HG02870 (cell line): ENCODE measurements at regions not wholly inside any gene's neighbourhood (a gene's known extent, or its start where the extent isn't known, plus 50 kb on each side); places are given as distances from the start of the nearest gene placed in this dataset.
"Not testable (repeated sequence)": the region's sequence is repeated elsewhere in the genome, so short reads cannot be mapped to it uniquely, and the experiment has no call there.

Experiments
- ATAC-seq: cut with Tn5 transposase; IDR thresholded peaks from one replicate; pipeline ENCODE4 v1.9.1; 2021; ENCODE audit warnings: mild to moderate bottlenecking, moderate library complexity; ENCODE audit not compliant: unreplicated experiment

DNA sequence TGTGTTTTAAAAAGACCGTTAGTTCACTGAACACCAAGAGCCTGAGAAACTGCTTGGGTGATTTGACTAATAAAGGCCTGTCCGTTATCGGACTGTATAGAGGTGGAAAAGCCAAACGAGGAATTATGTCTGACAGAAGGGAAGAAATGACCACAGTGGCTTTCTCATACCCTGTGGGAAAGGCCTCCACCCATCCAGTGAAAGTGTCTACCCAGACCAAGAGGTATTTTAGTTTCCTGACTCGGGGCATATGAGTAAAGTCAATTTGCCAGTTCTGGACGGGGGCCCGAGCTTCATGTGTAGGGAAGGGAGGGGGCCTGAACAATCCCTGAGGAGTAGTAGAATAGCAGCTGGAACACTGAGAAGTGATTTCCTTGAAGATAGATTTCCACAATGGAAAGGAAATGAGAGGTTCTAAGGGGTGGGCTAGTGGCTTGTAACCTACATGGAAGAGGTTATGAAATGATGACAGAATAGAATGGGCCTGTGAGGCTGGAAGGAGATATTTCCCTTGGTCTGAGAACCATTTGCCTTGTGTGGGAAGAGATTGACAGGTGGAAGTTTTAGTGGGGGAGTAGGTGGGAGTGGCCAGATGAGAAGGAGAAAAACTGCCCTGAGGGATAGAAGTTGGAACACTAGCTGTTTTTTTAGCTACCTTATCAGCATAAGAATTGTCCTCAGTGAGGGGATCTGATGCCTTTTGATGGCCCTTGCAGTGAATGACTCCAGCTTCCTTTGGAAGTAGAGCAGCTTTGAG is 106.4 kb upstream of the PPM1J start:
- not testable (repeated sequence) for ATAC-seq

DNA sequence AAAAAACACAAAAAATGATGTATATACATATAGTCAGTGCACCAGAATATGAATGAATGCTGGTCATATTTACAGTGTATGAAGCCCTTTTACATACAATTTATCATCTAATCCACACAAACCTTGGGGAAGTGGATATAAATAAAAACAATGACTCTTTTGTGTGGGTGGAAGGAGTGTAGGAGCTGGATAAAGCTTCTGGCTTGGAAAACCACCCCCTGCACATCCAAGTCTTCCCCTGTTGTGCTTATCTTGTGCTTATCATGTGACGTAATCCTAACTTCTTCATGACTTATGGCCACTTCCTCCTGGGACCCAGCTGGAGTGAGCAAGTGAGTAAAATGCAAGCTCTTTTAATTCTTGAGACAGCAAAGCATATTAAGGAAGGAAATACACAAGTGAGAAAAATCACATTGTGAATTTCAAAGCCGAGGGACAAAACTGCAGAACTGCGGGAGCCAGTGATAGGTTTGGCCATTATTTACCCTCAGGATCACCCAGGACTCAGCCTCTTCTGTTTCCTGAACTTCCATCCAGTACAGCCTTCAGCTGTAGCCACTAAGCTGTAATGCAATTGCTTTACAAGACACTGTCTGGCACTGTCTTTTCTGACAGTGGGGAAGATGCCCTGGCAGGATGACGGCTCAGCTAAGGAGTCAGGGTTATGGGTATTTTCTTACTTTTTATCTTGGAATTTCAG is 104.0 kb upstream of the PPM1J start:
- ATAC-seq: no peak

- no peak for ATAC-seq
Observed at GRCh38 chr1:112817555-112818373, 102.6 kb upstream of the PPM1J start.

GRCh38 chr1:112815376-112815775 is 100.2 kb upstream of the PPM1J start:
- no peak for ATAC-seq

GRCh38 chr1:112814645-112815044 is 99.5 kb upstream of the PPM1J start:
- ATAC-seq: not testable (repeated sequence)

GRCh38 chr1:112808861-112809684 is 93.9 kb upstream of the PPM1J start:
- ATAC-seq: peak; percentile 45

- no peak for ATAC-seq
Observed at GRCh38 chr1:112807999-112808398, 92.9 kb upstream of the PPM1J start.

DNA sequence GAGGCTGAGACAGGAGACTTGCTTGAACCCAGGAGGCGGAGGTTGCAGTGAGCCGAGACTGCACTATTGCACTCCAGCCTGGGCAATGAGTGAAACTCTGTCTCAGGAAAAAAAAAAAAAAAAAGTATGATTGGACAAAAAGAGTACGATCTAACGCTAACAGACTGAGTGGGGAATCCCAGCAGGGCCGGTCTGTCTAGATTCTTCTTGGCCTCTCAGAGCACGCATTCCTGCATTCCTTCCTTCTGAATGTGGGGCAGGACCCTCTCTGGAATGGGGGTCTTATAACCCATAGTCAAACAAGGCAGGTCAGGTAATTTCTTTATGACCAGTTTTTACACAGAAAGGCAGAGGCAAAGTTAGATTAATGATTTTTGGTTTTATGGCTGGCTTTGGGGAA is 92.0 kb upstream of the PPM1J start:
- ATAC-seq: no peak

DNA sequence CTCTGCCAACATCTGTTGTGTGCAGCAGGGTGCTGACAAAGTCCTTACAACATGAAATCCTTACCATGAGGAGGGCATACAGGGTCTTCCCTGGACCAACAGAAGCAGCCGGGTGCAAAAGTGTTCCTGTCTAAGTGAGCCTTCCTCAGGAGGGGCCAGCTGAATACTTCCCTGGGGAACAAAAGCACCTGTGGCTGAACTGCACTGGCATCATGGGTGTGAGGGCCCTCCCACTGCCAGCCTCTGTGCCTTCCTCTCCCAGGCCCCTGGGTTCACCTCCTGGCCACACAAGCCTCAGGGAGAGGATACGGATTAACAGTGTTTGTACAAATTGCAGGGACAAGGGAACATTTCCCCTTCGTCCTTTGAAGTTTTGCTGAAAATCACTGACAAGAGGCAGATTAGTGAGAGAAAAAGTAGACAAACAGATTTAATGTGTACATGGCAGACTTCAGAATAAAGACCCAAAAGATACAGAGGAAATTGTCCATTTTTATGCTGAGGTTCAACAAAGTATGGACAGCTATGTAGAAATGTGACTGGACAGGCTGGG is 91.0 kb upstream of the PPM1J start:
- no peak for ATAC-seq

DNA sequence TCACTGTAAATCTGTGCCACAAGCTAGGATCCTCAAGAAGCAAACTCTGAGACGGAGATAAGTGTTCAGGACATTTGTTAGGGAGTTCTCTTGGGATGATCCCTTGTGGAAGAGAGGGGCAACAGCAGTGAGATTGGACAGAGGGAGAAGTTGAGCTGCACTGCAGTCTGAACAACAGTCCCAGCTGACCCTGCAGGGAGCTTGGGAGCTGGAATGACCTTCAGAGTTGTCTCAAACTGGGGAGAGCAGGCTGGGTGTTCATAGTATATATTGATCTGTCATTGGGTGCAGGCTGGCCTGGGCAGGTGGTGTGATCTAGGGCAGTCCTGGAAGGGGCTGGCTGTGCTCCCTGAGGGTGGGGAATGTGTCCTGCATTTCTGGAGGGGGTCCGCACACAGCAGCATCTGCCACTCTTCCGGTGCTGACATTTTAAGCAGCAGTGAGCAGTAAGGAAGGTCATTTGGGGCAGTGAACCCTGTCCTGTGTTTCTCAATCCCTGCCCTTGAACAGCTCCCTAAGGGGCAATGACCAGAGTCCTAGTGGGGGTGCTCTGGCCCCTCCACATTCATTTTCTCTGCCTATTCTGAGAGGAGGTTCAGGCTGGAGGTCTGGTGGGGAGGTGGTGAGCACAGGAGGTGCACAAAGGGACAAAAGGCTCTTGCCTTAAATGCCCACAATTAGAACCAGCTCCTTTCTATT is 90.2 kb upstream of the PPM1J start:
- ATAC-seq: no peak

DNA sequence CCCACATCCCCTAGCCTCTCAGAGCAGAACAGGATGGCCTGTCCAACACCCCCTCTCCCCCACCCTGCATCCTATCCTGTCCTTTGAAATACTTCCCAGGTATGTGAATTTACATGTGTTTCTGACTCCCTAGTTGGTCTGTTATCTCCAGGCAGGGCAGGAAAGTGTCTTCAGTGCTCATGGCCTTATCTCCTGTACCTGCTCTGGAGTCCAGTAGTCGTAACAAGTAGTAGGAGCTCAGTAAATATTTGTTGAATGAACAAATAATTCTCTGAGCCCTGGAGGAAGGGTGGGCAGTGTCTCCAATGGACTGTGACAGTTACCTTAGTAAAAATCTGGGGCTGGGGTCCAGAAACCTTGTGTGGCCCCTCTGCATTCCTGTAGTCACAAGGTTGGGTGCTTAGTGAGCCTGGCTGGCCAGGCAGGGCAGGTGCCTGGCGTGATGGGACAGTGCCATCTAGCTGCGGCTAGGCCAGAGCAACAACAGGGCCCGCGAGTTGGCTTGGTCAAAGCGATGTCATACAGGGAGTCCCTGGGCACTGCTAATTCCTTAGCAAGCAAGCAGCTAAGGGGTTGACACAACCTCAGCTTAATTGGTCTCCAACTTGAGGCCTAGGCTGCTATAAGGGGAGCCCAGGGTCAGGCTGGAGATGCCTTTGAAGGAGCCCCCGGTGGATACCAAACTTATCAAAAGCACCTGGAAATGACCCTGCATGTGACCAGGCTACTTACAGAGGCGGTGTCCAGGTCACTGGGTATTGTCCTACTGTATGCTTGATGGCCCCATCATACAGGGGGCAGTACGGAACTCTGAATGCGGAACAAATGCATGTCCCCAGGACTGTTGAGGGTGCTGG is 89.0 kb upstream of the PPM1J start:
- peak; percentile 71 for ATAC-seq

DNA sequence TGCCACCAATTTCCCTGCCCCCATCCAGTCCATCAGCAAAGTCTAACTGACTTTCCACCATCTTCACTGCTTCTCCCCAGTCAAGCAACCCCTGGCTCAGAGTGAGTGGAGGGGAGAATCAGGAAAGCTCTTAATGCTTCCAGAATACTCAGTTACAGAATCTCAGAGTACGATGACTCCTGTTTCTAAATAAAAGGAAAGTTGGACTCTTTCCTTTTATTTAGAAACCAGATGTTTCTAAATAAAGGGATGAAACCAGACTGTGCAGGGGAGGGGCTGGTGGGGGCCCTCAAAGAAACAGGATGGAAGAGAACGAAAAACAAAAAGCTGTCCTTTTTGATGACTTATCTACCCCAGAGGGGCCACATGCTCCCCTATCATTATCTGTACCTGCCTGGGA is 85.2 kb upstream of the PPM1J start:
- ATAC-seq: no peak

DNA sequence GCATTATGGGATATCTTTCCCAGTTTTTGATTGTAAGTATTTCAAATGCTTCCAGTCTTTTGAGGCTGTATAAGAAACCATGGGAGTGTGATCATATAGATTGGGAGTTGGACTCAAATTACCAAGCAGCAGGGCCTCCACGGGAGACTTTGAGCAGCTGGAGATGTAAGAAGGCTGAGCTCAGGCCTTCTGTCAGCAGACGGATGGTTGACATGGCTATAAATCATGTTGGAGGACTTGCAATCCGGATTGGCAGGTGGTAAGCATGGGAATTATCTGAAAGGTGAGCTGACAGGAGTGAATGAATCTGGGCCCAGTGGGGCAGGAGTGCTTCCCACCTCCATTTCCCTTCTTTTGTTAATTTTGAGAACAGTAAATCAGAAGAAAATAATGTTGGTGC is 83.2 kb upstream of the PPM1J start:
- ATAC-seq: no peak

DNA sequence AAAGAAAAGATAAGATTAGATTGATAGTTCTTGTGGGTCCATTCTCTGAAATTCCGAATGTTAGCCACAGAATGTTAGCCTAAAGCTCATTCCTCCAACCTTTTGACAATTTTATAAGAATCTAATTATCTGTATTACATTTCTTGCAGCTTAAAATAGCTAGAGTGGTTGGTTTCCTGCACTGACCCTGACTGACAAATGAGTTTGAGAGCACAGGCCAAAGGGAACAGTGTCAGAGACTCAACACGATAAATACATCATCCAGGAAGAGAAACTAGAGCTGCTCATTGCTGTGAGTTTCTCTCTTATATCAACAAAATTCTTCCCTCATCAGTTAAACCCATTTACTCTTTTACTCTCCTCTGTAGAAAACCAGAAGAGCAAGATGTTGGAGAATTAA is 82.1 kb upstream of the PPM1J start:
- no peak for ATAC-seq

- ATAC-seq: no peak
Observed at GRCh38 chr1:112794654-112795239, 79.6 kb upstream of the PPM1J start.

- no peak for ATAC-seq
Observed at GRCh38 chr1:112793631-112794565, 78.8 kb upstream of the PPM1J start.

GRCh38 chr1:112791723-112792104 is 76.6 kb upstream of the PPM1J start:
- no peak for ATAC-seq
